Smooth muscle cell (in vitro differentiated cells): ENCODE measurements at regions not wholly inside any gene's neighbourhood (a gene's known extent, or its start where the extent isn't known, plus 50 kb on each side); places are given as distances from the start of the nearest gene placed in this dataset.

Source experiments
- DNase-seq: peaks from one replicate; lab custom pipeline; 2025; ENCODE audit not compliant: unreplicated experiment; lab: John Stamatoyannopoulos, UW
- H2AFZ ChIP-seq: fragments of 200-600 bp; sonication (generic); 2 replicates; pipeline ENCODE4 v1.6.0; 2016; ENCODE audit warnings: antibody characterized with exemption, low read depth, mild to moderate bottlenecking
- H3F3A ChIP-seq: fragments of 200-600 bp; sonication (generic); 2 replicates; pipeline ENCODE4 v1.6.0; 2017; ENCODE audit warnings: antibody characterized with exemption, low read depth
- H3K27ac ChIP-seq: fragments of 200-600 bp; sonication (generic); 2 replicates; pipeline ENCODE4 v1.5.1; 2016; ENCODE audit warnings: low read depth, mild to moderate bottlenecking
- H3K27me3 ChIP-seq: fragments of 200-600 bp; sonication (generic); 2 replicates; pipeline ENCODE4 v1.6.1; 2016; ENCODE audit warnings: low read depth, mild to moderate bottlenecking
- H3K36me3 ChIP-seq: fragments of 200-600 bp; sonication (generic); 2 replicates; pipeline ENCODE4 v1.5.1; 2016; ENCODE audit warnings: low read depth
- H3K4me1 ChIP-seq: fragments of 200-600 bp; sonication (generic); 2 replicates; pipeline ENCODE4 v1.5.1; 2016; ENCODE audit warnings: low read depth
- H3K4me2 ChIP-seq: fragments of 200-600 bp; sonication (generic); 2 replicates; pipeline ENCODE4 v1.6.0; 2016; ENCODE audit warnings: mild to moderate bottlenecking
- H3K4me3 ChIP-seq: fragments of 200-600 bp; sonication (generic); 2 replicates; pipeline ENCODE4 v1.5.1; 2016; ENCODE audit warnings: mild to moderate bottlenecking
- H3K79me2 ChIP-seq: fragments of 200-600 bp; sonication (generic); 2 replicates; pipeline ENCODE4 v1.6.0; 2016; ENCODE audit warnings: low read depth, mild to moderate bottlenecking
- H3K9ac ChIP-seq: fragments of 200-600 bp; sonication (generic); 2 replicates; pipeline ENCODE4 v1.6.0; 2016; ENCODE audit warnings: low read depth
- H3K9me3 ChIP-seq: fragments of 200-600 bp; sonication (generic); replicated peaks from 2 replicates; pipeline ENCODE4 v1.5.1; 2016; ENCODE audit warnings: low read depth
- H4K20me1 ChIP-seq: fragments of 200-600 bp; sonication (generic); 2 replicates; pipeline ENCODE4 v1.6.0; 2016; ENCODE audit warnings: low read depth
- WGBS: methylation state at CpG from one replicate; pipeline ENCODE4 v1.1.7; 2016; ENCODE audit warnings: low lambda C conversion rate; 5-methylcytosine and 5-hydroxymethylcytosine counted together
- TF ChIP-seq, protein P1 (sequence below): fragments of 200-600 bp; sonication (generic); IDR thresholded peaks from 2 replicates; pipeline ENCODE4 v1.5.1; 2017; ENCODE audit warnings: borderline replicate concordance, mild to moderate bottlenecking, antibody characterized with exemption; ENCODE audit not compliant: insufficient read depth, poor library complexity, severe bottlenecking

DNA sequence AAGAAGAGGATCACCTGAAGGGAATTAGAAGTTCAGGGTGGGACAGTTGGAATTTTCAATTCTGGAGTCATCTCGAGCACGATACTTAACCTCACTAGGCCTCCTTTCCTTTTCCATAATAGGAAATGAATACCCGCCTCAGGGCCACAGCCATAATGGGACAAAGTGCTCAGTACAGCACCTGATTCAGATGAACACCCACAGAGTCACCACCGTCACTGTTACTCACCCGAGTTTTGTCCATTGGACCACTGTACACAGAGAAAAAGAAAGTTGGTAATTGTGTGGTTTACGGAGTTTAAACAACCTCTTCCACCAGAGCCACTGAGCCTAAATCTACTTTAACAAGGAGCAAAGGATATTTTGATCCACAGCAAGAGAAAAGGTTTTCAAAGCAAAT, 122.0 kb upstream of the NDUFV2 start:
- Histone ChIP-seq H3K9ac (no peak overlapping the region), H3K4me1 (peaks cover 18% of the 10 kb centered on the region), H3K4me3 (no peak overlapping the region), H3K9me3 (no peaks in the 10 kb centered on the region), H2AFZ (peak overlapping the region; percentile 54), H3F3A (no peaks in the 10 kb centered on the region), H3K36me3 (no peaks in the 10 kb centered on the region), H3K27me3 (no peaks in the 10 kb centered on the region), H3K79me2 (no peaks in the 10 kb centered on the region), H3K4me2 (no peak overlapping the region), H4K20me1 (no peaks in the 10 kb centered on the region), H3K27ac (no peak overlapping the region)
- DNase-seq = no peak
- TF ChIP-seq, protein P1, sequence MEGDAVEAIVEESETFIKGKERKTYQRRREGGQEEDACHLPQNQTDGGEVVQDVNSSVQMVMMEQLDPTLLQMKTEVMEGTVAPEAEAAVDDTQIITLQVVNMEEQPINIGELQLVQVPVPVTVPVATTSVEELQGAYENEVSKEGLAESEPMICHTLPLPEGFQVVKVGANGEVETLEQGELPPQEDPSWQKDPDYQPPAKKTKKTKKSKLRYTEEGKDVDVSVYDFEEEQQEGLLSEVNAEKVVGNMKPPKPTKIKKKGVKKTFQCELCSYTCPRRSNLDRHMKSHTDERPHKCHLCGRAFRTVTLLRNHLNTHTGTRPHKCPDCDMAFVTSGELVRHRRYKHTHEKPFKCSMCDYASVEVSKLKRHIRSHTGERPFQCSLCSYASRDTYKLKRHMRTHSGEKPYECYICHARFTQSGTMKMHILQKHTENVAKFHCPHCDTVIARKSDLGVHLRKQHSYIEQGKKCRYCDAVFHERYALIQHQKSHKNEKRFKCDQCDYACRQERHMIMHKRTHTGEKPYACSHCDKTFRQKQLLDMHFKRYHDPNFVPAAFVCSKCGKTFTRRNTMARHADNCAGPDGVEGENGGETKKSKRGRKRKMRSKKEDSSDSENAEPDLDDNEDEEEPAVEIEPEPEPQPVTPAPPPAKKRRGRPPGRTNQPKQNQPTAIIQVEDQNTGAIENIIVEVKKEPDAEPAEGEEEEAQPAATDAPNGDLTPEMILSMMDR = no peak
- 77% methylated on average over 6 of the region's 6 CpGs for WGBS

DNA sequence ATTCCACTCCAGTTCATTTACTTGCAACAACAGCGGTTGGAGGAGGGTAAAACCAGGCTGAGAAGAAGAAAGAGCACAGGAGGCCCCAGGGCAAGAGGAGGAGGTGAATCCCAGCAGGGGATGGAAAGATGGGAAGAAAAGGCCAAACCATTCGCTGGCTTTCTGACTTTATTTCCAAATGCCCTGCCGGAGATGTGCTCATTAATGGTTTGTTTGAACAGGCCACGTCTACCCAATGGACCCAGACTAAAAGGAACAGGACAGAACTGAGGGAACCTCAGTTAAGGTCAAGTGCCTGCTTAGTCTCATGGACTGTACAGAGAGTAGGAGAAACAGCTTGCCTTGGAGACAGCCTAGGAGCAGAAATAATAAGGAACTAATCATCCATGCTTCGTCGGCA, 121.6 kb upstream of the NDUFV2 start:
- 60% methylated on average over 6 of the region's 6 CpGs for WGBS
- TF ChIP-seq, protein P1 = no peak
- no peak overlapping the region for H3K4me3 ChIP-seq

DNA sequence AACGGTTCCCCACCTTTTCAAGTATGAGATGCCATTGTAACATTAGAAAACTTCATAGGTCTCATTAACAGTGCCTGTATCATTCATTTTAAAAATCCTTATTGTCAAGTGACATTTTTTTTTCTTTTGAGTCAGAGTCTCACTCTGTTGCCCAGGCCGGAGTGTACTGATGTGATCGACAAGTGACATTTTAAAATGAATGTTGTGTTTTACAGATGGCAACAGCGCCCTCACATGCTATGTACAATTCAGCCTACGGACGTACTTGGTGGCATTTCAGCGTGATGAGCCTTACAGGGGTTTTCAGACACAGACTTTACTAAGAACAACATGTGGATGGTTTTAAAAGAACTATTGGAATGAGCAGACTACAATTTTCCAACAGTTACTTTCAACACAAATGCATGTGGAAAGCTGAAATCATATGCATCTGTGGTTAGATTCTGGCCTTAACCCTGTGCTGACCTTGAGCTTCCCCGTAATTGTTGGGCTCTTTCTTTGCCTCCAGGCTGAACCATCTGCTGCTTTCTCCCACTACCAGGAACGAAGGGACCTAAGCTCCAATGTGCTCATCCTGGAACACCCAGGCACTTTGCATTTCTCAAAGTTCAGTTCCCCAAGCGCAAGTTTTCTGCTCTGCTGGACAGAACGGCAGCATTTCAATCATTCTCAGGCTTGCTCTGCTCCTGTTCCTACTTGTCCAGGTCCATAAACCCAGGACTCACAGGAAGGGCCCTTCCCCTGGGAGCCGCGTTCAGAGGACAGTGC, 119.9 kb upstream of the NDUFV2 start:
- Histone ChIP-seq H2AFZ (no peak overlapping the region), H3K4me1 (peaks cover 18% of the 10 kb centered on the region), H3K9me3 (no peaks in the 10 kb centered on the region), H4K20me1 (no peaks in the 10 kb centered on the region), H3K27ac (no peak overlapping the region), H3K9ac (no peak overlapping the region), H3K79me2 (no peaks in the 10 kb centered on the region), H3K36me3 (no peaks in the 10 kb centered on the region), H3K4me2 (no peak overlapping the region), H3K4me3 (no peak overlapping the region), H3K27me3 (no peaks in the 10 kb centered on the region), H3F3A (no peaks in the 10 kb centered on the region)
- no peak for DNase-seq
- 51% methylated on average over 13 of the region's 13 CpGs for WGBS
- TF ChIP-seq, protein P1 = peak; percentile 51

More for the DNA sequence above, 121.6 kb upstream of the NDUFV2 start:
- Histone ChIP-seq H2AFZ (peak overlapping the region; percentile 54), H3K79me2 (no peaks in the 10 kb centered on the region), H3K36me3 (no peaks in the 10 kb centered on the region), H4K20me1 (no peaks in the 10 kb centered on the region), H3K9me3 (no peaks in the 10 kb centered on the region), H3F3A (no peaks in the 10 kb centered on the region), H3K27me3 (no peaks in the 10 kb centered on the region), H3K4me1 (peaks cover 18% of the 10 kb centered on the region), H3K9ac (no peak overlapping the region), H3K27ac (no peak overlapping the region), H3K4me2 (no peak overlapping the region)
- no peak for DNase-seq

DNA sequence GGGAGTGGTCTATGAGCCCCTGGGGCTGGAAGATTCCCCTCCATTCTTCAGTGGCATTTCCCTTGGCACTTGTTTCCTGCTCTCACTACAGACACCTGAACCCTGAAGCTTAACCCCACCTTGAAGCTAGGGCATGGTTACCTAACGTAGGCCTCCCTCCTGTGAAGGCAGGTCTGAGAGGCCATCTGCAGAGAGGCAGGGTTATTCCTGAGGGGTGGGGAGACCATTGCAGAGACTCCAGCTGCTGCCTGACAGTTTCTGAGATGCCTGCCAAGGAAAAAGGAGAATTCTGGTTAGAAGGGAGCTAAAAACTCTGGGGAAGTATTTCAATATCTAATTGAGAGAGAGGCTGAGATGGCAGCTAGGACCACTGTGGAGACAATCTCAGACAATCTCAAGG, 119.3 kb upstream of the NDUFV2 start:
- no peaks in the 10 kb centered on the region for H3K79me2 ChIP-seq
- H3K27me3 ChIP-seq = no peaks in the 10 kb centered on the region
- no peaks in the 10 kb centered on the region for H3K36me3 ChIP-seq
- H2AFZ ChIP-seq = no peak overlapping the region
- no peak overlapping the region for H3K9ac ChIP-seq
- no peaks in the 10 kb centered on the region for H4K20me1 ChIP-seq
- H3K4me1 ChIP-seq = peaks cover 18% of the 10 kb centered on the region
- 94% methylated on average over 1 of the region's 1 CpG for WGBS
- TF ChIP-seq, protein P1 = no peak
- H3K27ac ChIP-seq = no peak overlapping the region
- no peak for DNase-seq
- no peak overlapping the region for H3K4me3 ChIP-seq
- no peaks in the 10 kb centered on the region for H3F3A ChIP-seq
- H3K9me3 ChIP-seq = no peaks in the 10 kb centered on the region
- H3K4me2 ChIP-seq = no peak overlapping the region
